K562 (cell line): ENCODE measurements at regions not wholly inside any gene's neighbourhood (a gene's known extent, or its start where the extent isn't known, plus 50 kb on each side); places are given as distances from the start of the nearest gene placed in this dataset.

Experiments
- ATAC-seq: fragments of 200-7000 bp; cut with Tn5 transposase; 3 replicates; pipeline ENCODE4 v1.9.1; 2020; ENCODE audit warnings: moderate library complexity
- BruUV-seq: library from RNA; stranded (reverse); fragments of 400-500 nt; replicated peaks from 2 replicates; lab custom pipeline; 2021; lab: Mats Ljungman, UMichigan
- CTCF ChIA-PET: fragments of 300-600 bp; formaldehyde crosslinking; extraction: SDS; loops from one replicate; lab custom pipeline; 2021; ENCODE audit warnings: low intra/inter-chr PET ratio; lab: Yijun Ruan, JAX
- POLR2A ChIA-PET: fragments of 300-600, 350-650 bp; sonication (Branson Sonifier 250); formaldehyde crosslinking; extraction: SDS; loops from one replicate; lab custom pipeline; 2021; ENCODE audit warnings: antibody characterized with exemption, inconsistent platforms; lab: Yijun Ruan, JAX
- DNase-seq, 4 experiments: peaks; one replicate each; pipeline versions ENCODE4 v3.0.0 to v3.0.0-alpha.2; 2011 to 2018; ENCODE audit warnings: low spot score in 3 of 4, mixed read lengths in 3 of 4; ENCODE audit errors: extremely low read depth in 1 of 4
- FAIRE-seq: peaks from 2 replicates; lab custom pipeline; 2011; peaks lifted over from hg19 to GRCh38; lab: Jason Lieb, UNC
- H2AFZ ChIP-seq: 2 replicates; pipeline ENCODE4 v1.6.0; 2011; ENCODE audit warnings: low read depth, low read length, control low read depth, inconsistent platforms
- H3K27ac ChIP-seq: fragments of 200-600 bp; 3 replicates; pipeline ENCODE4 v1.8.0; 2011; ENCODE audit warnings: low read depth, mild to moderate bottlenecking, control low read depth, inconsistent platforms, low read length, moderate library complexity, mixed read lengths; ENCODE audit errors: extremely low read depth
- H3K27me3 ChIP-seq, 2 experiments: fragments of 300-600 bp in 1 of 2; 2 replicates in 1 of 2; 3 replicates in 1 of 2; pipeline versions ENCODE4 v1.6.0 to v1.8.0; 2011; ENCODE audit warnings: inconsistent platforms in 2 of 2, low read length in 2 of 2, mild to moderate bottlenecking in 1 of 2, mixed read lengths in 1 of 2, moderate library complexity in 1 of 2; ENCODE audit not compliant: control insufficient read depth in 2 of 2, insufficient read depth in 2 of 2
- H3K36me3 ChIP-seq: fragments of 300-600 bp; 3 replicates; pipeline ENCODE4 v1.8.0; 2011; ENCODE audit warnings: mild to moderate bottlenecking, low read length, inconsistent platforms; ENCODE audit not compliant: control insufficient read depth, insufficient read depth
- H3K4me1 ChIP-seq, 2 experiments: fragments of 200-600 bp in 1 of 2; replicated peaks in 1 of 2; 2 replicates in 1 of 2; 3 replicates in 1 of 2; pipeline versions ENCODE4 v1.5.1 to v1.8.0; 2011; ENCODE audit warnings: inconsistent platforms in 2 of 2, low read length in 2 of 2, mild to moderate bottlenecking in 1 of 2, mixed read lengths in 1 of 2, moderate library complexity in 1 of 2; ENCODE audit not compliant: control insufficient read depth in 2 of 2, insufficient read depth in 2 of 2
- H3K4me2 ChIP-seq: 2 replicates; pipeline ENCODE4 v1.6.1; 2011; ENCODE audit warnings: low read length, control low read depth, inconsistent platforms, mixed read lengths; ENCODE audit not compliant: insufficient read depth
- H3K4me3 ChIP-seq: fragments of 200-600 bp; sonication (generic), shearing (Covaris generic); 2 replicates; pipeline ENCODE4 v1.5.1; 2016; ENCODE audit warnings: control low read depth, inconsistent platforms
- H3K79me2 ChIP-seq: fragments of 200-600 bp; 3 replicates; pipeline ENCODE4 v1.8.0; 2011; ENCODE audit warnings: low read length, inconsistent platforms; ENCODE audit not compliant: control insufficient read depth, insufficient read depth
- H3K9ac ChIP-seq, 2 experiments: 2 replicates each; pipeline versions ENCODE4 v1.6.0 to v1.6.1; 2011; ENCODE audit warnings: low read depth in 2 of 2, low read length in 2 of 2, control low read depth in 1 of 2, inconsistent platforms in 1 of 2, mild to moderate bottlenecking in 1 of 2, mixed read lengths in 1 of 2; ENCODE audit not compliant: insufficient read depth in 1 of 2
- H3K9me1 ChIP-seq: one replicate; pipeline ENCODE4 v1.6.0; 2011; ENCODE audit warnings: inconsistent platforms, mild to moderate bottlenecking, low read length, moderate library complexity; ENCODE audit not compliant: control insufficient read depth, insufficient read depth
- H3K9me3 ChIP-seq: replicated peaks from 2 replicates; pipeline ENCODE4 v1.5.1; 2011; ENCODE audit warnings: low read depth, low read length, inconsistent platforms; ENCODE audit not compliant: control insufficient read depth, insufficient read depth
- H4K20me1 ChIP-seq: replicated peaks from 2 replicates; pipeline ENCODE4 v1.6.1; 2011; ENCODE audit warnings: low read length, inconsistent platforms, mixed read lengths; ENCODE audit not compliant: control insufficient read depth, insufficient read depth
- CSDE1 ChIP-seq, 2 experiments: fragments of 450-650 bp; IDR thresholded peaks; 2 replicates each; pipeline ENCODE4 v1.6.1; 2016; ENCODE audit warnings: mild to moderate bottlenecking in 1 of 2
- DEAF1 ChIP-seq: fragments of 450-650 bp; formaldehyde crosslinking; IDR thresholded peaks from 2 replicates; pipeline ENCODE4 v1.4.0; 2020; ENCODE audit warnings: mild to moderate bottlenecking, moderate library complexity
- DMBX1 ChIP-seq: fragments of 250-450 bp; sonication (Bioruptor Pico); IDR thresholded peaks from 2 replicates; pipeline ENCODE4 v1.8.0; 2022; ENCODE audit warnings: inconsistent platforms, mild to moderate bottlenecking, moderate library complexity, borderline replicate concordance
- EHMT2 ChIP-seq: fragments of 450-650 bp; IDR thresholded peaks from 2 replicates; pipeline ENCODE4 v1.6.1; 2018; ENCODE audit warnings: antibody characterized with exemption
- HDAC1 ChIP-seq, 2 experiments: fragments of 450-650 bp; IDR thresholded peaks; 2 replicates each; pipeline ENCODE4 v1.6.1; 2016 to 2017; ENCODE audit warnings: inconsistent platforms in 1 of 2, mild to moderate bottlenecking in 1 of 2, moderate library complexity in 1 of 2
- HDAC2 ChIP-seq: fragments of 450-650 bp; IDR thresholded peaks from 2 replicates; pipeline ENCODE4 v1.6.1; 2016; ENCODE audit warnings: mild to moderate bottlenecking
- IFI16 ChIP-seq: fragments of 250-450 bp; sonication (Bioruptor Pico); IDR thresholded peaks from 2 replicates; pipeline ENCODE4 v2.1.2; 2022; ENCODE audit warnings: mild to moderate bottlenecking, inconsistent platforms
- PREB ChIP-seq: sonication (generic); formaldehyde crosslinking; IDR thresholded peaks from 2 replicates; pipeline ENCODE4 v1.8.1; 2023; ENCODE audit warnings: mild to moderate bottlenecking, missing genetic modification reagents
- RBM17 ChIP-seq: fragments of 200-400 bp; formaldehyde crosslinking; IDR thresholded peaks from 2 replicates; pipeline ENCODE4 v1.6.1; 2017; ENCODE audit warnings: low read depth, mild to moderate bottlenecking, low read length, borderline replicate concordance
- SIRT6 ChIP-seq: IDR thresholded peaks from one replicate; pipeline ENCODE4 v1.6.1; 2012; ENCODE audit warnings: low read depth, mild to moderate bottlenecking, control low read depth, inconsistent platforms, low read length, moderate library complexity
- TCFL5 ChIP-seq: fragments of 250-450 bp; sonication (Bioruptor Pico); conservative IDR thresholded peaks from 2 replicates; pipeline ENCODE4 v1.6.1; 2021; ENCODE audit warnings: mild to moderate bottlenecking, moderate library complexity, matching md5 sums
- VEZF1 ChIP-seq: fragments of 200-800 bp; sonication (Bioruptor generic); IDR thresholded peaks from 2 replicates; pipeline ENCODE4 v1.6.1; 2017; ENCODE audit warnings: missing genetic modification characterization, missing compliant biosample characterization
- ZNF143 ChIP-seq: sonication (generic); formaldehyde crosslinking; IDR thresholded peaks from 2 replicates; pipeline ENCODE4 v1.9.0; 2022; ENCODE audit warnings: mild to moderate bottlenecking, missing genetic modification reagents
- ZNF668 ChIP-seq: fragments of 250-450 bp; sonication (Bioruptor Pico); IDR thresholded peaks from 2 replicates; pipeline ENCODE4 v1.8.0; 2022; ENCODE audit warnings: mild to moderate bottlenecking, inconsistent platforms
- ZNF76 ChIP-seq: fragments of 250-450 bp; sonication (Bioruptor Pico); IDR thresholded peaks from 2 replicates; pipeline ENCODE4 v1.4.0; 2020; ENCODE audit warnings: mild to moderate bottlenecking, moderate library complexity, borderline replicate concordance
- WGBS: fragments of 100-300 bp; shearing (Covaris generic); methylation state at CpG from one replicate; pipeline ENCODE4 v1.1.6; 2016; ENCODE audit warnings: low coverage, mixed read lengths; ENCODE audit not compliant: insufficient coverage; ENCODE audit errors: missing lambda C conversion rate; 5-methylcytosine and 5-hydroxymethylcytosine counted together
- in situ Hi-C: fragments of 300-500 bp; cut with MboI; formaldehyde crosslinking; loops from 4 replicates; pipeline ENCODE4 v1.15.0; 2018; ENCODE audit warnings: inconsistent platforms, mixed read lengths
- intact Hi-C: fragments of 100-400 bp; cut with micrococcal nuclease; formaldehyde crosslinking; loops from 2 replicates; pipeline ENCODE4 v1.14.2; 2022

GRCh38 chr14:86933958-86934595 is 1058.9 kb downstream of the GALC start:
- no peaks in the 10 kb centered on the region for H4K20me1 ChIP-seq

GRCh38 chr14:86933460-86933859 is 1059.5 kb downstream of the GALC start:
- no peaks in the 10 kb centered on the region for H3K4me1 ChIP-seq
- ChIA-PET POLR2A (no interaction called here), CTCF (no interaction called here)
- intact Hi-C loops = no loop called here
- ATAC-seq (no peak), DNase-seq (no peak), FAIRE-seq (no peak)
- no peaks in the 10 kb centered on the region for H4K20me1 ChIP-seq
- H3K27me3 ChIP-seq = no peaks in the 10 kb centered on the region
- 0% methylated on average over 2 of the region's 2 CpGs for WGBS
- in situ Hi-C loops = no loop called here
- H3K36me3 ChIP-seq = no peaks in the 10 kb centered on the region
- H3K9me1 ChIP-seq = no peaks in the 10 kb centered on the region
- H3K9ac ChIP-seq = no peak overlapping the region
- no peak overlapping the region for H3K4me3 ChIP-seq
- H3K9me3 ChIP-seq = no peaks in the 10 kb centered on the region
- no peak overlapping the region for H3K4me2 ChIP-seq
- H3K27ac ChIP-seq = no peak overlapping the region
- no peaks in the 10 kb centered on the region for H3K79me2 ChIP-seq
- no TSS peak for BruUV-seq
- H2AFZ ChIP-seq = no peak overlapping the region
- TF ChIP-seq HDAC2 = no peak
- TF ChIP-seq ZNF143 (CRISPR knock-in tag) = no peak
- TF ChIP-seq HDAC1 (IDR thresholded peaks at IDR 0.05) = no peak
- no peak for TF ChIP-seq DEAF1 (CRISPR knock-in tag)
- no peak for TF ChIP-seq DMBX1 (CRISPR knock-in tag)
- no peak for TF ChIP-seq PREB
- no peak for TF ChIP-seq VEZF1 (CRISPR knock-in tag)
- no peak for TF ChIP-seq ZNF76 (CRISPR knock-in tag)
- TF ChIP-seq RBM17 = no peak
- TF ChIP-seq ZNF668 = no peak
- TF ChIP-seq IFI16 (CRISPR knock-in tag) = no peak
- TF ChIP-seq EHMT2 = no peak

More at GRCh38 chr14:86933958-86934595, 1058.9 kb downstream of the GALC start:
- Histone ChIP-seq H3K9me1 (no peaks in the 10 kb centered on the region), H3K9me3 (no peaks in the 10 kb centered on the region), H2AFZ (no peak overlapping the region), H3K27me3 (no peaks in the 10 kb centered on the region), H3K4me2 (no peak overlapping the region), H3K4me3 (no peak overlapping the region), H3K9ac (no peak overlapping the region), H3K4me1 (no peaks in the 10 kb centered on the region), H3K79me2 (no peaks in the 10 kb centered on the region), H3K27ac (no peak overlapping the region), H3K36me3 (no peaks in the 10 kb centered on the region)
- in situ Hi-C loops (no loop called here), intact Hi-C loops (no loop called here)
- no peak for DNase-seq
- WGBS = 2% methylated on average over 7 of the region's 7 CpGs
- no peak for TF ChIP-seq TCFL5 (CRISPR knock-in tag)
- no peak for TF ChIP-seq CSDE1 (IDR thresholded peaks at IDR 0.05)
- TF ChIP-seq SIRT6 = no peak
- no TSS peak for BruUV-seq
- CTCF ChIA-PET = no interaction called here
- POLR2A ChIA-PET = no interaction called here
- FAIRE-seq = no peak
- no peak for ATAC-seq
